Hypothalamus (tissue), 51 donors: ENCODE measurements at regions not wholly inside any gene's neighbourhood (a gene's known extent, or its start where the extent isn't known, plus 50 kb on each side); places are given as distances from the start of the nearest gene placed in this dataset.
A peak's percentile ranks its signal among the peaks of the same experiment; 100 is the strongest.

Experiments
- DNase-seq, 51 donors: peaks; one replicate each; lab custom pipeline; 2025; lab: John Stamatoyannopoulos, UW

GRCh38 chr20:3354247-3354646 is 53.2 kb downstream of the DNAAF9 start:
- no peak for DNase-seq

GRCh38 chr20:3353646-3354045 is 53.8 kb downstream of the DNAAF9 start:
- DNase-seq: no peak

GRCh38 chr20:3352202-3352601 is 55.3 kb downstream of the DNAAF9 start:
- no peak for DNase-seq

GRCh38 chr20:3350422-3350821 is 57.0 kb downstream of the DNAAF9 start:
- no peak for DNase-seq

- no peak for DNase-seq
Measured at GRCh38 chr20:3349786-3350185, 57.7 kb downstream of the DNAAF9 start.

GRCh38 chr20:3342766-3343165 is 64.7 kb downstream of the DNAAF9 start:
- DNase-seq: no peak

GRCh38 chr20:3340443-3340842 is 67.0 kb downstream of the DNAAF9 start:
- DNase-seq: peak in 23 of 51 donors; percentile 4 to 40 (median 14)

GRCh38 chr20:3339571-3339970 is 67.9 kb downstream of the DNAAF9 start:
- DNase-seq: no peak

GRCh38 chr20:3339076-3339475 is 68.4 kb downstream of the DNAAF9 start:
- no peak for DNase-seq

GRCh38 chr20:3334156-3334943 is 73.1 kb downstream of the DNAAF9 start:
- peak in 1 of 51 donors; percentile 9 for DNase-seq

GRCh38 chr20:3330046-3330741 is 77.3 kb downstream of the DNAAF9 start:
- DNase-seq: peak in 1 of 51 donors; percentile 7

GRCh38 chr20:3328501-3328900 is 79.0 kb downstream of the DNAAF9 start:
- DNase-seq: no peak

GRCh38 chr20:3326779-3327521 is 80.5 kb downstream of the DNAAF9 start:
- no peak for DNase-seq

GRCh38 chr20:3325864-3326263 is 81.6 kb downstream of the DNAAF9 start:
- DNase-seq: no peak

- DNase-seq: no peak
Measured at GRCh38 chr20:3323398-3323797, 84.1 kb downstream of the DNAAF9 start.

- no peak for DNase-seq
Measured at GRCh38 chr20:3318226-3318884, 79.4 kb upstream of the SLC4A11 start.

- DNase-seq: peak in 5 of 51 donors; percentile 3 to 17 (median 12)
Measured at GRCh38 chr20:3316136-3316535, 77.1 kb upstream of the SLC4A11 start.

- DNase-seq: peak in 11 of 51 donors; percentile 7 to 55 (median 18)
Measured at GRCh38 chr20:3315136-3315535, 76.1 kb upstream of the SLC4A11 start.

- no peak for DNase-seq
Measured at GRCh38 chr20:3314391-3314790, 75.4 kb upstream of the SLC4A11 start.

GRCh38 chr20:3313683-3314065 is 74.7 kb upstream of the SLC4A11 start:
- peak in 2 of 51 donors; percentile 3 to 5 for DNase-seq
